A549 (cell line): ENCODE measurements at regions not wholly inside any gene's neighbourhood (a gene's known extent, or its start where the extent isn't known, plus 50 kb on each side); places are given as distances from the start of the nearest gene placed in this dataset.

Source experiments
- ATAC-seq, 2 experiments: fragments of 200-7000 bp in 1 of 2; fragments of >200 bp in 1 of 2; cut with Nextera tagmentation in 1 of 2; cut with Tn5 transposase in 1 of 2; 3 replicates each; pipeline versions ENCODE4 v1.8.0 to v1.9.1; 2018 to 2020; ENCODE audit warnings: mild to moderate bottlenecking in 1 of 2, moderate library complexity in 1 of 2
- CTCF ChIA-PET: fragments of 300-600 bp; sonication (Branson Sonifier 250); formaldehyde crosslinking; extraction: SDS; loops from one replicate; lab custom pipeline; 2021; ENCODE audit warnings: antibody characterized with exemption, inconsistent platforms; lab: Yijun Ruan, JAX
- POLR2A ChIA-PET: fragments of 350-600 bp; formaldehyde crosslinking; extraction: SDS; loops from one replicate; lab custom pipeline; 2021; ENCODE audit warnings: antibody characterized with exemption, inconsistent platforms; lab: Yijun Ruan, JAX
- DNase-seq, 2 experiments: peaks; one replicate each; pipeline versions ENCODE4 v3.0.0 to v3.0.0-alpha.2; 2011 to 2016; ENCODE audit warnings: low read depth in 1 of 2, low spot score in 1 of 2
- FAIRE-seq: peaks from 2 replicates; lab custom pipeline; 2011; peaks lifted over from hg19 to GRCh38; lab: Jason Lieb, UNC
- H3K27ac ChIP-seq, 2 experiments: fragments of >200 bp; sonication (Bioruptor Twin); formaldehyde crosslinking; 3 replicates each; pipeline ENCODE4 v1.5.1; 2016 to 2017
- H3K4me1 ChIP-seq: fragments of >200 bp; sonication (Bioruptor Twin); formaldehyde crosslinking; 3 replicates; pipeline ENCODE4 v1.6.1; 2016
- H3K4me2 ChIP-seq: fragments of >200 bp; sonication (Bioruptor Twin); formaldehyde crosslinking; 3 replicates; pipeline ENCODE4 v1.6.1; 2016
- H3K4me3 ChIP-seq: fragments of >200 bp; sonication (Bioruptor Twin); formaldehyde crosslinking; 3 replicates; pipeline ENCODE4 v1.5.1; 2016
- H3K9me3 ChIP-seq: fragments of >200 bp; sonication (Bioruptor Twin); formaldehyde crosslinking; 3 replicates; pipeline ENCODE4 v1.6.1; 2016
- CBX2 ChIP-seq: fragments of 200-600 bp; sonication (generic); IDR thresholded peaks from 2 replicates; pipeline ENCODE4 v1.6.1; 2016; ENCODE audit warnings: low read depth, mild to moderate bottlenecking, borderline replicate concordance
- CBX8 ChIP-seq: fragments of 200-600 bp; sonication (generic); IDR thresholded peaks from 2 replicates; pipeline ENCODE4 v1.6.1; 2016
- CEBPB ChIP-seq, 2 experiments: fragments of >200 bp in 1 of 2; sonication (Bioruptor Twin) in 1 of 2; formaldehyde crosslinking in 1 of 2; IDR thresholded peaks; 2 replicates each; pipeline ENCODE4 v1.6.1; 2012 to 2016
- EHF ChIP-seq: fragments of 250-450 bp; sonication (Bioruptor Pico); IDR thresholded peaks from 2 replicates; pipeline ENCODE4 v1.5.0; 2020; ENCODE audit warnings: mild to moderate bottlenecking
- EHMT2 ChIP-seq: fragments of 200-600 bp; sonication (generic); IDR thresholded peaks from 2 replicates; pipeline ENCODE4 v1.6.1; 2016; ENCODE audit warnings: antibody characterized with exemption, low read depth, mild to moderate bottlenecking, moderate library complexity
- ESRRA ChIP-seq: fragments of 150-350 bp; IDR thresholded peaks from 2 replicates; pipeline ENCODE4 v1.6.1; 2014; ENCODE audit warnings: mild to moderate bottlenecking, low read length, borderline replicate concordance
- FOSB ChIP-seq: fragments of 250-450 bp; sonication (Bioruptor Pico); IDR thresholded peaks from 2 replicates; pipeline ENCODE4 v1.5.0; 2020; ENCODE audit warnings: mild to moderate bottlenecking, moderate library complexity
- FOSL2 ChIP-seq, 2 experiments: fragments of 450-650 bp in 1 of 2; fragments of >200 bp in 1 of 2; sonication (Bioruptor Twin) in 1 of 2; formaldehyde crosslinking; IDR thresholded peaks; 2 replicates each; pipeline versions ENCODE4 v1.5.0 to v1.6.1; 2016 to 2020; ENCODE audit warnings: mild to moderate bottlenecking in 1 of 2, moderate library complexity in 1 of 2
- HES2 ChIP-seq: fragments of >200 bp; sonication (Bioruptor Twin); formaldehyde crosslinking; IDR thresholded peaks from 2 replicates; pipeline ENCODE4 v1.6.1; 2016
- HEYL ChIP-seq: fragments of 250-450 bp; sonication (Bioruptor Pico); IDR thresholded peaks from 2 replicates; pipeline ENCODE4 v1.8.0; 2021; ENCODE audit warnings: mild to moderate bottlenecking, moderate library complexity
- HOXB13 ChIP-seq: fragments of 250-450 bp; sonication (Bioruptor Pico); IDR thresholded peaks from 2 replicates; pipeline ENCODE4 v1.5.0; 2020; ENCODE audit warnings: low read depth, mild to moderate bottlenecking, moderate library complexity
- KDM1A ChIP-seq: fragments of 200-600 bp; sonication (generic); IDR thresholded peaks from 2 replicates; pipeline ENCODE4 v1.6.1; 2016; ENCODE audit warnings: low read depth, mild to moderate bottlenecking
- KDM5A ChIP-seq: fragments of 200-600 bp; sonication (generic); IDR thresholded peaks from 2 replicates; pipeline ENCODE4 v1.6.1; 2016; ENCODE audit warnings: antibody characterized with exemption, mild to moderate bottlenecking
- MAX ChIP-seq: IDR thresholded peaks from 2 replicates; pipeline ENCODE4 v1.6.1; 2012
- MAZ ChIP-seq: fragments of 150-350 bp; IDR thresholded peaks from 2 replicates; pipeline ENCODE4 v1.6.1; 2014; ENCODE audit warnings: antibody characterized with exemption, low read depth, low read length, borderline replicate concordance
- NFE2L2 ChIP-seq: fragments of 150-350 bp; conservative IDR thresholded peaks from 2 replicates; pipeline ENCODE4 v1.6.1; 2014; ENCODE audit warnings: low read length
- NPAS2 ChIP-seq: fragments of 250-450 bp; sonication (Bioruptor Pico); IDR thresholded peaks from 2 replicates; pipeline ENCODE4 v1.8.0; 2022; ENCODE audit warnings: mild to moderate bottlenecking, moderate library complexity, borderline replicate concordance
- PBX3 ChIP-seq: IDR thresholded peaks from 2 replicates; pipeline ENCODE4 v1.6.1; 2012
- POLR2AphosphoS2 ChIP-seq: conservative IDR thresholded peaks from 2 replicates; pipeline ENCODE4 v1.6.1; 2012; ENCODE audit warnings: low read length, improper control_type of control experiment, inconsistent platforms
- RAD21 ChIP-seq, 2 experiments: fragments of >200 bp in 1 of 2; sonication (Bioruptor Twin) in 1 of 2; formaldehyde crosslinking in 1 of 2; IDR thresholded peaks in 1 of 2; conservative IDR thresholded peaks in 1 of 2; 2 replicates in 1 of 2; 3 replicates in 1 of 2; pipeline ENCODE4 v1.6.1; 2012 to 2018; ENCODE audit warnings: inconsistent platforms in 1 of 2
- RNF2 ChIP-seq: fragments of 200-600 bp; sonication (generic); IDR thresholded peaks from 2 replicates; pipeline ENCODE4 v1.6.1; 2016; ENCODE audit warnings: low read depth, mild to moderate bottlenecking, antibody characterized with exemption, moderate library complexity, borderline replicate concordance
- SREBF2 ChIP-seq: fragments of 450-650 bp; IDR thresholded peaks from 2 replicates; pipeline ENCODE4 v1.6.1; 2014; ENCODE audit warnings: mild to moderate bottlenecking, moderate library complexity
- TP53 ChIP-seq: fragments of 250-450 bp; sonication (Bioruptor Pico); IDR thresholded peaks from 2 replicates; pipeline ENCODE4 v1.5.0; 2021; ENCODE audit warnings: mild to moderate bottlenecking, moderate library complexity
- ZC3H11A ChIP-seq: fragments of 450-650 bp; IDR thresholded peaks from 2 replicates; pipeline ENCODE4 v1.6.1; 2014; ENCODE audit warnings: antibody characterized with exemption, mild to moderate bottlenecking
- ZFP36 ChIP-seq: fragments of 450-650 bp; IDR thresholded peaks from 2 replicates; pipeline ENCODE4 v1.6.1; 2014; ENCODE audit warnings: borderline replicate concordance; ENCODE audit not compliant: partially characterized antibody
- ZNF302 ChIP-seq: fragments of 250-450 bp; sonication (Bioruptor Pico); IDR thresholded peaks from 2 replicates; pipeline ENCODE4 v1.9.0; 2021; ENCODE audit warnings: inconsistent platforms, mild to moderate bottlenecking, moderate library complexity
- ZSCAN20 ChIP-seq: fragments of 250-450 bp; sonication (Bioruptor Pico); IDR thresholded peaks from 2 replicates; pipeline ENCODE4 v1.8.0; 2022; ENCODE audit warnings: mild to moderate bottlenecking, moderate library complexity
- WGBS: methylation state at CpG from one replicate; pipeline ENCODE4 v1.1.6; 2017; ENCODE audit errors: missing lambda C conversion rate; 5-methylcytosine and 5-hydroxymethylcytosine counted together
- TF ChIP-seq, protein P1 (sequence below): fragments of 200-600 bp; sonication (generic); IDR thresholded peaks from 2 replicates; pipeline ENCODE4 v1.6.1; 2016; ENCODE audit warnings: antibody characterized with exemption, mild to moderate bottlenecking, moderate library complexity

DNA sequence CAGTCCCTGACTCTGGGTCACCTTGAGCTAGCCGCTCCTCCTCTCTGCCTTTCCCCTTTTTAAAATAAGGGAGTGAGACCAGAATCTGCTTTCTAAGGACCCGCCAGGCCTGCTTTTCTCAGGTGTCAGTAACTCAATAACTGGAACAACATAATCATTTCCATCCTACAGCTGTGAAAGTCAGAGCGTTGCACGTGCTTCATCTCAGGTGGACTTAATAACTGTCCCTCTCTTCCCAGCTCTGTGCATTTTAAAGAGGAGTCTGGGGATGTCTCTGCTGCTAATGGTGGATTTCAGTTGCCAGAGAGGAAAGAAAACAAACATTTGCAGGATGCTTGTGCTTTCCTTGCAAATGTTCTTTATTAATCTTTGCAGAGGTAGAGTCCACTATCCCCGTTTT is 93.7 kb downstream of the PCDH1 start:
- Histone ChIP-seq H3K4me1 (peaks cover 17% of the 10 kb centered on the region), H3K4me3 (no peak overlapping the region), H3K9me3 (no peaks in the 10 kb centered on the region), H3K27ac (no peak overlapping the region)
- POLR2A ChIA-PET, result no interaction called here
- DNase-seq, result no peak
- ATAC-seq, result no peak
- no peak for FAIRE-seq
- CTCF ChIA-PET, result interaction anchor here (1.0 to 1.9 kb wide), 7 partner anchors 24 to 176 kb away, joined by 3 to 7 read pairs (median 3); no protein-coding TSS in a partner anchor
- WGBS, result 80% methylated on average over 5 of the region's 5 CpGs
- no peak for TF ChIP-seq EHMT2
- no peak for TF ChIP-seq HES2
- no peak for TF ChIP-seq HEYL (CRISPR knock-in tag)
- TF ChIP-seq ZC3H11A, result no peak
- no peak for TF ChIP-seq FOSB (CRISPR knock-in tag)
- TF ChIP-seq ZFP36, result no peak
- no peak for TF ChIP-seq RAD21 (conservative IDR thresholded peaks at IDR 0.05 in 1 of 2, IDR thresholded peaks at IDR 0.05 in 1 of 2)
- no peak for TF ChIP-seq NPAS2
- no peak for TF ChIP-seq KDM1A
- TF ChIP-seq CBX2, result no peak
- no peak for TF ChIP-seq POLR2AphosphoS2
- TF ChIP-seq ZSCAN20 (CRISPR knock-in tag), result no peak
- no peak for TF ChIP-seq CEBPB (IDR thresholded peaks at IDR 0.05)
- no peak for TF ChIP-seq SREBF2
- TF ChIP-seq MAZ, result no peak
- TF ChIP-seq TP53 (CRISPR knock-in tag), result no peak
- no peak for TF ChIP-seq MAX
- TF ChIP-seq, all 56 proteins: peak for 0
- H3K4me2 ChIP-seq, result no peak overlapping the region

GRCh38 chr5:141783947-141784296 is 94.3 kb downstream of the PCDH1 start:
- H3K4me3 ChIP-seq, result no peak overlapping the region
- no peak for FAIRE-seq
- no peak for TF ChIP-seq ESRRA
- no peak for TF ChIP-seq EHF (CRISPR knock-in tag)
- no peak for TF ChIP-seq HOXB13
- no peak for TF ChIP-seq CBX8
- no peak for TF ChIP-seq FOSL2 (IDR thresholded peaks at IDR 0.05)
- TF ChIP-seq FOSL2 (CRISPR knock-in tag; IDR thresholded peaks at IDR 0.05), result no peak
- no peak for TF ChIP-seq CBX2
- no peak for TF ChIP-seq RNF2
- no peak for TF ChIP-seq KDM5A
- no peak for TF ChIP-seq ZFP36
- no peak for TF ChIP-seq ZNF302
- TF ChIP-seq, protein P1, sequence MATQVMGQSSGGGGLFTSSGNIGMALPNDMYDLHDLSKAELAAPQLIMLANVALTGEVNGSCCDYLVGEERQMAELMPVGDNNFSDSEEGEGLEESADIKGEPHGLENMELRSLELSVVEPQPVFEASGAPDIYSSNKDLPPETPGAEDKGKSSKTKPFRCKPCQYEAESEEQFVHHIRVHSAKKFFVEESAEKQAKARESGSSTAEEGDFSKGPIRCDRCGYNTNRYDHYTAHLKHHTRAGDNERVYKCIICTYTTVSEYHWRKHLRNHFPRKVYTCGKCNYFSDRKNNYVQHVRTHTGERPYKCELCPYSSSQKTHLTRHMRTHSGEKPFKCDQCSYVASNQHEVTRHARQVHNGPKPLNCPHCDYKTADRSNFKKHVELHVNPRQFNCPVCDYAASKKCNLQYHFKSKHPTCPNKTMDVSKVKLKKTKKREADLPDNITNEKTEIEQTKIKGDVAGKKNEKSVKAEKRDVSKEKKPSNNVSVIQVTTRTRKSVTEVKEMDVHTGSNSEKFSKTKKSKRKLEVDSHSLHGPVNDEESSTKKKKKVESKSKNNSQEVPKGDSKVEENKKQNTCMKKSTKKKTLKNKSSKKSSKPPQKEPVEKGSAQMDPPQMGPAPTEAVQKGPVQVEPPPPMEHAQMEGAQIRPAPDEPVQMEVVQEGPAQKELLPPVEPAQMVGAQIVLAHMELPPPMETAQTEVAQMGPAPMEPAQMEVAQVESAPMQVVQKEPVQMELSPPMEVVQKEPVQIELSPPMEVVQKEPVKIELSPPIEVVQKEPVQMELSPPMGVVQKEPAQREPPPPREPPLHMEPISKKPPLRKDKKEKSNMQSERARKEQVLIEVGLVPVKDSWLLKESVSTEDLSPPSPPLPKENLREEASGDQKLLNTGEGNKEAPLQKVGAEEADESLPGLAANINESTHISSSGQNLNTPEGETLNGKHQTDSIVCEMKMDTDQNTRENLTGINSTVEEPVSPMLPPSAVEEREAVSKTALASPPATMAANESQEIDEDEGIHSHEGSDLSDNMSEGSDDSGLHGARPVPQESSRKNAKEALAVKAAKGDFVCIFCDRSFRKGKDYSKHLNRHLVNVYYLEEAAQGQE, result no peak
- TF ChIP-seq MAX, result no peak
- TF ChIP-seq NFE2L2, result no peak
- no peak for TF ChIP-seq PBX3
- TF ChIP-seq, all 56 proteins: peak for 0
- peak; percentile 13 to 42; a peak in 3 of 6 replicates for ATAC-seq
- 60% methylated on average over 4 of the region's 4 CpGs for WGBS
- Histone ChIP-seq H3K9me3 (no peaks in the 10 kb centered on the region), H3K27ac (no peak overlapping the region), H3K4me2 (peak overlapping the region; percentile 4; the same call in 1 of the 3 replicates), H3K4me1 (peaks cover 22% of the 10 kb centered on the region)
- ChIA-PET CTCF (interaction anchor here (0.7 to 1.9 kb wide), 6 partner anchors 30 to 177 kb away, joined by 3 to 7 read pairs (median 3); no protein-coding TSS in a partner anchor), POLR2A (no interaction called here)
- no peak for DNase-seq
